ENCODE measurements at regions not wholly inside any gene's neighbourhood (a gene's known extent, or its start where the extent isn't known, plus 50 kb on each side); places are given as distances from the start of the nearest gene placed in this dataset.

DNA sequence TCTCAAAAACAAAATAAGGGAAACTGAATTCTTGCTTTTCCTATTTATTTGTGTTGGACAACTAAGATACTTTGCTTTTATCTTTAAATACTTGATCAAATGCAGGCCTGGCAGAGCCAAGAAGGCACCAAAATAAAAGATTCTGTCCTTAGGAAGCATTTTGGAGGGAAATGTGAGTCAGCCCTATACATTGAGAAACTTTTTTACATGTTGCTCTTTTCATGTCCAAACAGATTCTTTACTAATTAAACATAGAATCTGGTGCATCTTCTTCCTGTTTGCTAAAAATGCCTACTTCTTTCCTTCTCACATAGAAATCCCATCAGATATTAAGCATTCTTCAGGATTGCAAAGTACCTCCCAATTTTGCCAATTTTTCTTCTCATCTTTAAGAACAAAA is 1160.4 kb downstream of the EFNA5 start:
- no peaks in the 10 kb centered on the region for H3K36me3 ChIP-seq (ENCODE audit: control insufficient read depth, insufficient read depth, low read length)
- no peaks in the 10 kb centered on the region for H3K9me3 ChIP-seq (ENCODE audit: control insufficient read depth, insufficient read depth, low read length)
- in situ Hi-C loops (cut with MboI; ENCODE audit: low sequenced_read_pairs) = no loop called here
- no peak overlapping the region for H2BK15ac ChIP-seq (ENCODE audit: low read depth, low read length)
- H3K14ac ChIP-seq (replicated peaks; ENCODE audit: low read depth, low read length) = no peak overlapping the region
- intact Hi-C loops (cut with micrococcal nuclease) = no loop called here
- no peak overlapping the region for H2AFZ ChIP-seq (replicated peaks; ENCODE audit: low read length, poor library complexity)
- H2BK20ac ChIP-seq (ENCODE audit: low read depth, low read length) = no peak overlapping the region
- H3K79me1 ChIP-seq (ENCODE audit: low read depth in 1 of 2, low read length in 2 of 2) = no peaks in the 10 kb centered on the region
- no peak overlapping the region for H2AK9ac ChIP-seq (replicated peaks; ENCODE audit: low read depth, low read length, poor library complexity)
- ATAC-seq (ENCODE audit: low read depth) (no peak), DNase-seq (no peak)
- H2AK5ac ChIP-seq (ENCODE audit: low read depth, low read length) = no peak overlapping the region
- ChIA-PET POLR2A (ENCODE audit: unreplicated experiment) (interaction anchor here (0.6 kb wide), 1 partner anchor 57 kb away, joined by 3 read pairs; no protein-coding TSS in a partner anchor), CTCF (no interaction called here)
- H4K20me1 ChIP-seq (ENCODE audit: insufficient read depth, low read length) = no peaks in the 10 kb centered on the region
- no peak overlapping the region for H3K4me2 ChIP-seq (ENCODE audit: low read depth, low read length)
- dilution Hi-C loops (cut with HindIII; ENCODE audit: low sequenced_read_pairs, unreplicated experiment) = no loop called here
- no peak overlapping the region for H2BK5ac ChIP-seq (ENCODE audit: low read depth, low read length, poor library complexity, severe bottlenecking)
- no peak overlapping the region for H4K91ac ChIP-seq (ENCODE audit: insufficient read depth, low read depth, low read length)
- H4K5ac ChIP-seq (ENCODE audit: low read depth, low read length) = no peak overlapping the region
- no peak overlapping the region for H4K8ac ChIP-seq (ENCODE audit: low read depth in 2 of 2, low read length in 2 of 2)
- H3K9ac ChIP-seq (ENCODE audit: low read depth, low read length) = no peak overlapping the region
- no peak overlapping the region for H3K23ac ChIP-seq (ENCODE audit: low read depth, low read length)
- no peak overlapping the region for H3K4ac ChIP-seq (ENCODE audit: low read depth, low read length)
- H3K4me1 ChIP-seq (ENCODE audit: control insufficient read depth, insufficient read depth, low read length) = no peaks in the 10 kb centered on the region
- BruUV-seq (replicated peaks) = no TSS peak
- no peaks in the 10 kb centered on the region for H3K27me3 ChIP-seq (ENCODE audit: control insufficient read depth, insufficient read depth, low read length)
- no peak overlapping the region for H3K18ac ChIP-seq (ENCODE audit: low read depth, low read length)
- no peak overlapping the region for H3K27ac ChIP-seq (ENCODE audit: insufficient read depth, low read length)
- H3K4me3 ChIP-seq (ENCODE audit: insufficient read depth, low read depth, low read length) = no peak overlapping the region
- no peak overlapping the region for H2BK120ac ChIP-seq (ENCODE audit: low read depth, low read length)
- no peaks in the 10 kb centered on the region for H3K9me1 ChIP-seq (ENCODE audit: insufficient read depth, low read length)
- TF ChIP-seq BHLHE40 (IDR thresholded peaks at IDR 0.05; ENCODE audit: low read depth, low read length) = no peak
- TF ChIP-seq FOS (IDR thresholded peaks at IDR 0.05; ENCODE audit: low read depth, low read length) = no peak
- TF ChIP-seq MAZ (IDR thresholded peaks at IDR 0.05; ENCODE audit: borderline replicate concordance, low read depth, low read length) = no peak
- no peak for TF ChIP-seq SMC3 (IDR thresholded peaks at IDR 0.05; ENCODE audit: low read depth, low read length)
- TF ChIP-seq CEBPB (IDR thresholded peaks at IDR 0.05; ENCODE audit: low read depth, low read length) = no peak
- no peak overlapping the region for H3K56ac ChIP-seq (ENCODE audit: extremely low read depth, insufficient read depth, low read length)

All from IMR-90 (cell line).